GM23338 (cell line): ENCODE measurements at regions not wholly inside any gene's neighbourhood (a gene's known extent, or its start where the extent isn't known, plus 50 kb on each side); places are given as distances from the start of the nearest gene placed in this dataset.

Source experiments
- ATAC-seq: fragments of 200-7000 bp; cut with Tn5 transposase; 3 replicates; pipeline ENCODE4 v1.9.1; 2020
- DNase-seq: peaks from one replicate; pipeline ENCODE4 v3.0.0-alpha.2; 2015; ENCODE audit warnings: low spot score
- H2AFZ ChIP-seq: fragments of 200-600 bp; sonication (generic); 2 replicates; pipeline ENCODE4 v1.8.0; 2016; ENCODE audit warnings: antibody characterized with exemption, mild to moderate bottlenecking, moderate library complexity
- H3F3A ChIP-seq: fragments of 200-600 bp; sonication (generic); replicated peaks from 2 replicates; pipeline ENCODE4 v1.8.0; 2017; ENCODE audit warnings: antibody characterized with exemption, mixed run types, low read depth
- H3K27ac ChIP-seq: fragments of 200-600 bp; sonication (generic); 2 replicates; pipeline ENCODE4 v1.6.1; 2016; ENCODE audit warnings: low read depth
- H3K27me3 ChIP-seq: fragments of 200-600 bp; sonication (generic); 2 replicates; pipeline ENCODE4 v1.8.0; 2016; ENCODE audit warnings: mild to moderate bottlenecking, mixed run types, moderate library complexity; ENCODE audit not compliant: insufficient read depth
- H3K36me3 ChIP-seq: fragments of 200-600 bp; sonication (generic); 2 replicates; pipeline ENCODE4 v1.8.0; 2016; ENCODE audit warnings: mild to moderate bottlenecking; ENCODE audit not compliant: insufficient read depth
- H3K4me1 ChIP-seq: fragments of 200-600 bp; sonication (generic); 2 replicates; pipeline ENCODE4 v1.8.0; 2016; ENCODE audit warnings: mild to moderate bottlenecking, moderate library complexity; ENCODE audit not compliant: insufficient read depth
- H3K4me2 ChIP-seq: fragments of 200-600 bp; sonication (generic); 2 replicates; pipeline ENCODE4 v1.7.1; 2017; ENCODE audit warnings: mixed run types
- H3K4me3 ChIP-seq: fragments of 200-600 bp; sonication (generic); 2 replicates; pipeline ENCODE4 v1.6.1; 2016; ENCODE audit warnings: mixed run types
- H3K79me2 ChIP-seq: fragments of 200-600 bp; sonication (generic); replicated peaks from 2 replicates; pipeline ENCODE4 v1.8.0; 2017; ENCODE audit warnings: mild to moderate bottlenecking; ENCODE audit not compliant: insufficient read depth
- H3K9me2 ChIP-seq: fragments of 200-600 bp; sonication (generic); 2 replicates; pipeline ENCODE4 v1.8.0; 2017; ENCODE audit not compliant: insufficient read depth
- H4K20me1 ChIP-seq: fragments of 200-600 bp; sonication (generic); replicated peaks from 2 replicates; pipeline ENCODE4 v1.8.0; 2017; ENCODE audit warnings: mild to moderate bottlenecking; ENCODE audit not compliant: insufficient read depth
- H3K27ac Mint-ChIP-seq: 2 replicates; pipeline ENCODE4 v1.8.0; 2020; ENCODE audit warnings: inconsistent platforms, mild to moderate bottlenecking, moderate library complexity, mixed read lengths
- H3K27me3 Mint-ChIP-seq: 3 replicates; pipeline ENCODE4 v1.8.0; 2022; ENCODE audit warnings: low read depth, mild to moderate bottlenecking, moderate library complexity, mixed read lengths, inconsistent platforms; ENCODE audit not compliant: insufficient read depth, poor library complexity
- H3K36me3 Mint-ChIP-seq: 3 replicates; pipeline ENCODE4 v1.8.0; 2021; ENCODE audit warnings: low read depth, mild to moderate bottlenecking, inconsistent platforms, moderate library complexity, mixed read lengths
- H3K4me1 Mint-ChIP-seq: 3 replicates; pipeline ENCODE4 v1.8.0; 2020; ENCODE audit warnings: mild to moderate bottlenecking, inconsistent platforms, mixed read lengths
- H3K4me3 Mint-ChIP-seq: 3 replicates; pipeline ENCODE4 v1.8.0; 2021; ENCODE audit warnings: moderate library complexity, mild to moderate bottlenecking, inconsistent platforms, mixed read lengths
- H3K9me3 Mint-ChIP-seq: 3 replicates; pipeline ENCODE4 v1.8.0; 2020; ENCODE audit warnings: moderate library complexity, mild to moderate bottlenecking, inconsistent platforms, mixed read lengths
- CREB1 ChIP-seq: fragments of 250-450 bp; sonication (Bioruptor Pico); IDR thresholded peaks from 2 replicates; pipeline ENCODE4 v1.5.0; 2020; ENCODE audit warnings: low read depth, mild to moderate bottlenecking, moderate library complexity
- EZH2 ChIP-seq: fragments of 200-600 bp; sonication (generic); IDR thresholded peaks from one replicate; pipeline ENCODE4 v1.8.0; 2017; ENCODE audit warnings: antibody characterized with exemption, mild to moderate bottlenecking, low read depth; ENCODE audit not compliant: unreplicated experiment
- EZH2phosphoT487 ChIP-seq: fragments of 200-600 bp; sonication (generic); IDR thresholded peaks from one replicate; pipeline ENCODE4 v1.8.1; 2018; ENCODE audit warnings: antibody characterized with exemption; ENCODE audit not compliant: unreplicated experiment
- JUNB ChIP-seq: IDR thresholded peaks from one replicate; pipeline ENCODE4 v1.6.1; 2016; ENCODE audit warnings: antibody characterized with exemption; ENCODE audit not compliant: unreplicated experiment
- NANOG ChIP-seq: IDR thresholded peaks from 2 replicates; pipeline ENCODE4 v1.6.1; 2016; ENCODE audit warnings: antibody characterized with exemption, borderline replicate concordance
- POLR2AphosphoS5 ChIP-seq: IDR thresholded peaks from 2 replicates; pipeline ENCODE4 v1.6.1; 2016; ENCODE audit warnings: antibody characterized with exemption, low read depth
- STAT1 ChIP-seq: IDR thresholded peaks from one replicate; pipeline ENCODE4 v1.6.1; 2016; ENCODE audit warnings: antibody characterized with exemption; ENCODE audit not compliant: unreplicated experiment
- ZNF114 ChIP-seq: fragments of 250-450 bp; sonication (Bioruptor Pico); IDR thresholded peaks from 2 replicates; pipeline ENCODE4 v1.5.0; 2020; ENCODE audit warnings: mild to moderate bottlenecking, moderate library complexity
- ZNF331 ChIP-seq: fragments of 250-450 bp; sonication (Bioruptor Pico); IDR thresholded peaks from 2 replicates; pipeline ENCODE4 v1.5.0; 2020; ENCODE audit warnings: low read depth, mild to moderate bottlenecking, moderate library complexity
- TF ChIP-seq, protein P1 (sequence below), 2 experiments: fragments of 200-600 bp in 1 of 2; sonication (generic) in 1 of 2; conservative IDR thresholded peaks; 2 replicates each; pipeline versions ENCODE4 v1.5.1 to v1.6.1; 2016 to 2017; ENCODE audit warnings: antibody characterized with exemption in 2 of 2, low read depth in 2 of 2, mild to moderate bottlenecking in 2 of 2, moderate library complexity in 1 of 2
- TF ChIP-seq, protein P2 (sequence below): IDR thresholded peaks from one replicate; pipeline ENCODE4 v1.6.1; 2018; ENCODE audit warnings: antibody characterized with exemption; ENCODE audit not compliant: unreplicated experiment
- TF ChIP-seq, protein P3 (sequence below): IDR thresholded peaks from 2 replicates; pipeline ENCODE4 v1.6.1; 2016; ENCODE audit warnings: antibody characterized with exemption

DNA sequence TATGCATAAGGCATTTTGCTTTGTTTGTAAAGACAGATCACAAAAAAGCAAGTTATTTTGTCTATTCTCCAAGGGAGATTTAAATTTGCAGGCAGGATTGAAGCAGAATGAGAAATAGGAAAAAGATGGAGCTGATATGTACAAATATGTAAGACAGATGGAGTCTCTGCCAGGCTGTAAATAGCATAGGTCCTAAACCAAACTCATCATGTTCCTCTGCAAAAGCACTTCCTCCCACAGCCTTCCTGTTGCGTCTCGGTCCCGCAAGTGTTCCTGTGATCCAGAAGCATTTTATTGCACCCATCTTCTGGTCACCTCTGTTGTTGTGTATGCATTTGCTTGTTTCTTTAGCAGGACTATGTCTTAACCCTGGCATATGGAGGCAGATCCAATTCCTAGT is 95.7 kb upstream of the CLDN10 start:
- H3K4me1 Mint-ChIP-seq = no peaks in the 10 kb centered on the region; the same call in 2 of the 3 replicates
- H4K20me1 ChIP-seq = no peaks in the 10 kb centered on the region
- H2AFZ ChIP-seq = no peak overlapping the region
- TF ChIP-seq, protein P1, sequence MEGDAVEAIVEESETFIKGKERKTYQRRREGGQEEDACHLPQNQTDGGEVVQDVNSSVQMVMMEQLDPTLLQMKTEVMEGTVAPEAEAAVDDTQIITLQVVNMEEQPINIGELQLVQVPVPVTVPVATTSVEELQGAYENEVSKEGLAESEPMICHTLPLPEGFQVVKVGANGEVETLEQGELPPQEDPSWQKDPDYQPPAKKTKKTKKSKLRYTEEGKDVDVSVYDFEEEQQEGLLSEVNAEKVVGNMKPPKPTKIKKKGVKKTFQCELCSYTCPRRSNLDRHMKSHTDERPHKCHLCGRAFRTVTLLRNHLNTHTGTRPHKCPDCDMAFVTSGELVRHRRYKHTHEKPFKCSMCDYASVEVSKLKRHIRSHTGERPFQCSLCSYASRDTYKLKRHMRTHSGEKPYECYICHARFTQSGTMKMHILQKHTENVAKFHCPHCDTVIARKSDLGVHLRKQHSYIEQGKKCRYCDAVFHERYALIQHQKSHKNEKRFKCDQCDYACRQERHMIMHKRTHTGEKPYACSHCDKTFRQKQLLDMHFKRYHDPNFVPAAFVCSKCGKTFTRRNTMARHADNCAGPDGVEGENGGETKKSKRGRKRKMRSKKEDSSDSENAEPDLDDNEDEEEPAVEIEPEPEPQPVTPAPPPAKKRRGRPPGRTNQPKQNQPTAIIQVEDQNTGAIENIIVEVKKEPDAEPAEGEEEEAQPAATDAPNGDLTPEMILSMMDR (conservative IDR thresholded peaks at IDR 0.05; ENCODE audit: low read depth in 2 of 2) = no peak
- TF ChIP-seq JUNB (no peak), NANOG (no peak), EZH2phosphoT487 (no peak), POLR2AphosphoS5 (no peak), ZNF114 (CRISPR knock-in tag) (no peak), ZNF331 (CRISPR knock-in tag) (no peak)
- TF ChIP-seq, protein P2, sequence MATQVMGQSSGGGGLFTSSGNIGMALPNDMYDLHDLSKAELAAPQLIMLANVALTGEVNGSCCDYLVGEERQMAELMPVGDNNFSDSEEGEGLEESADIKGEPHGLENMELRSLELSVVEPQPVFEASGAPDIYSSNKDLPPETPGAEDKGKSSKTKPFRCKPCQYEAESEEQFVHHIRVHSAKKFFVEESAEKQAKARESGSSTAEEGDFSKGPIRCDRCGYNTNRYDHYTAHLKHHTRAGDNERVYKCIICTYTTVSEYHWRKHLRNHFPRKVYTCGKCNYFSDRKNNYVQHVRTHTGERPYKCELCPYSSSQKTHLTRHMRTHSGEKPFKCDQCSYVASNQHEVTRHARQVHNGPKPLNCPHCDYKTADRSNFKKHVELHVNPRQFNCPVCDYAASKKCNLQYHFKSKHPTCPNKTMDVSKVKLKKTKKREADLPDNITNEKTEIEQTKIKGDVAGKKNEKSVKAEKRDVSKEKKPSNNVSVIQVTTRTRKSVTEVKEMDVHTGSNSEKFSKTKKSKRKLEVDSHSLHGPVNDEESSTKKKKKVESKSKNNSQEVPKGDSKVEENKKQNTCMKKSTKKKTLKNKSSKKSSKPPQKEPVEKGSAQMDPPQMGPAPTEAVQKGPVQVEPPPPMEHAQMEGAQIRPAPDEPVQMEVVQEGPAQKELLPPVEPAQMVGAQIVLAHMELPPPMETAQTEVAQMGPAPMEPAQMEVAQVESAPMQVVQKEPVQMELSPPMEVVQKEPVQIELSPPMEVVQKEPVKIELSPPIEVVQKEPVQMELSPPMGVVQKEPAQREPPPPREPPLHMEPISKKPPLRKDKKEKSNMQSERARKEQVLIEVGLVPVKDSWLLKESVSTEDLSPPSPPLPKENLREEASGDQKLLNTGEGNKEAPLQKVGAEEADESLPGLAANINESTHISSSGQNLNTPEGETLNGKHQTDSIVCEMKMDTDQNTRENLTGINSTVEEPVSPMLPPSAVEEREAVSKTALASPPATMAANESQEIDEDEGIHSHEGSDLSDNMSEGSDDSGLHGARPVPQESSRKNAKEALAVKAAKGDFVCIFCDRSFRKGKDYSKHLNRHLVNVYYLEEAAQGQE = no peak
- no peaks in the 10 kb centered on the region for H3F3A ChIP-seq
- H3K9me2 ChIP-seq = 0 out of 2 replicates have a peak, but pooled peaks cover 3% of the 10 kb centered on the region
- DNase-seq = no peak
- H3K9me3 Mint-ChIP-seq = peaks cover 32% of the 10 kb centered on the region
- no peak overlapping the region for H3K4me3 ChIP-seq
- no peaks in the 10 kb centered on the region for H3K79me2 ChIP-seq
- no peaks in the 10 kb centered on the region for H3K4me1 ChIP-seq
- no peak overlapping the region for H3K4me2 ChIP-seq
- H3K27ac ChIP-seq = no peak overlapping the region
- H3K4me3 Mint-ChIP-seq = no peak overlapping the region
- H3K36me3 ChIP-seq = no peaks in the 10 kb centered on the region
- H3K27ac Mint-ChIP-seq = no peak overlapping the region; the same call in 1 of the 2 replicates
- H3K27me3 ChIP-seq = no peaks in the 10 kb centered on the region
- peaks cover 2% of the 10 kb centered on the region for H3K27me3 Mint-ChIP-seq
- H3K36me3 Mint-ChIP-seq = peaks cover 26% of the 10 kb centered on the region
- ATAC-seq = no peak

DNA sequence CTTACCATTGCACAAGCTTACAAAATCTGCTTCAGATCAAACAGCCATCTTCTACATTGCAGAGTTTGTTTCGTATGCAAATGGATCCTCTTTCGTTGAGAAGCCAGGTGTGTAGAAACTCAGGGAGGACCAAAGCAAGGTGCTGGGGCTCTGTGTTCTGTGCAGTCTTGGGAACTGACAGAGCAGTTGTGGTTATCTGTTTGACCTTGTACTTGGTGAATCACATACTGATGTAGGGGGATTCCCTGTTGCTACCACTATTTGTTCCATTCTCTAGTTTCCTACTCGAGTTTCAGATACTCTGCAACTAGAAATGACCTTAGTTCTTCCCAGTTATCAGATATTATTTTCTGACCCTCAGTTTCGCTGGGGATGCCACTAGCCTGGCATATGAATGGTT is 95.2 kb upstream of the CLDN10 start:
- Mint-ChIP-seq H3K4me1 (peaks cover under 1% of the 10 kb centered on the region; the same call in 2 of the 3 replicates), H3K27me3 (peaks cover 2% of the 10 kb centered on the region), H3K4me3 (no peak overlapping the region), H3K9me3 (peaks cover 32% of the 10 kb centered on the region), H3K36me3 (peaks cover 26% of the 10 kb centered on the region), H3K27ac (no peak overlapping the region)
- H3K27ac ChIP-seq = no peak overlapping the region
- H3K36me3 ChIP-seq = no peaks in the 10 kb centered on the region
- no peak overlapping the region for H3K4me3 ChIP-seq
- no peaks in the 10 kb centered on the region for H3K4me1 ChIP-seq
- H2AFZ ChIP-seq = no peak overlapping the region
- H3F3A ChIP-seq = no peaks in the 10 kb centered on the region
- H3K27me3 ChIP-seq = no peaks in the 10 kb centered on the region
- H3K79me2 ChIP-seq = no peaks in the 10 kb centered on the region
- 0 out of 2 replicates have a peak, but pooled peaks cover 3% of the 10 kb centered on the region for H3K9me2 ChIP-seq
- H4K20me1 ChIP-seq = no peaks in the 10 kb centered on the region
- ATAC-seq = no peak
- DNase-seq = no peak
- H3K4me2 ChIP-seq = no peak overlapping the region
- TF ChIP-seq STAT1 (no peak), EZH2 (no peak), CREB1 (CRISPR knock-in tag) (no peak), JUNB (no peak), EZH2phosphoT487 (no peak), ZNF331 (CRISPR knock-in tag) (no peak), POLR2AphosphoS5 (no peak), ZNF114 (CRISPR knock-in tag) (no peak)
- TF ChIP-seq, protein P1 (conservative IDR thresholded peaks at IDR 0.05; ENCODE audit: low read depth in 2 of 2) = no peak
- TF ChIP-seq, protein P3, sequence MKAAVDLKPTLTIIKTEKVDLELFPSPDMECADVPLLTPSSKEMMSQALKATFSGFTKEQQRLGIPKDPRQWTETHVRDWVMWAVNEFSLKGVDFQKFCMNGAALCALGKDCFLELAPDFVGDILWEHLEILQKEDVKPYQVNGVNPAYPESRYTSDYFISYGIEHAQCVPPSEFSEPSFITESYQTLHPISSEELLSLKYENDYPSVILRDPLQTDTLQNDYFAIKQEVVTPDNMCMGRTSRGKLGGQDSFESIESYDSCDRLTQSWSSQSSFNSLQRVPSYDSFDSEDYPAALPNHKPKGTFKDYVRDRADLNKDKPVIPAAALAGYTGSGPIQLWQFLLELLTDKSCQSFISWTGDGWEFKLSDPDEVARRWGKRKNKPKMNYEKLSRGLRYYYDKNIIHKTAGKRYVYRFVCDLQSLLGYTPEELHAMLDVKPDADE = no peak
- TF ChIP-seq, protein P2 = no peak
